HG03378 (cell line): ENCODE measurements at regions not wholly inside any gene's neighbourhood (a gene's known extent, or its start where the extent isn't known, plus 50 kb on each side); places are given as distances from the start of the nearest gene placed in this dataset.
A peak's percentile ranks its signal among the peaks of the same experiment; 100 is the strongest.
"Not testable (repeated sequence)": the region's sequence is repeated elsewhere in the genome, so short reads cannot be mapped to it uniquely, and the experiment has no call there.

Experiments
- ATAC-seq: cut with Tn5 transposase; IDR thresholded peaks from one replicate; pipeline ENCODE4 v1.9.1; 2021; ENCODE audit warnings: mild to moderate bottlenecking, moderate library complexity; ENCODE audit not compliant: unreplicated experiment

DNA sequence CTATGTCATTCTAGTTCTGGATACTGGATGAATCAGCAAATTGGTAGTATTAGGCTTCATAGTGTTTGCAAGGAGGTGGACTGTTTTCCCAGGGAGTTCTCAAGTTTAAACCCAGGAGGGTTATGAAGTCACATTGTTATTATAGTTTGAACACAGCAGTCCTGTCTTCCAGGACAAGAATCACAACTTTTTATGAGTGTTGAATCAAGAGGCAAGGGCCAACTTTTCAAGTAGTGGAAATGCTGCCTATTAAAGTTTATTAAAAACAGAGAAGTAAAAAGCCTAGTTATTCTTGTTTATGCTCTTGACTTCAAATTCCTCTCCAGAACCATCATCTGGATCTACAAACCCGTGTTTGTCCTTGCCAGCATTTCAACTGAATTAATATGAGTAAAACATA is 86.3 kb upstream of the GOT2 start:
- no peak for ATAC-seq

DNA sequence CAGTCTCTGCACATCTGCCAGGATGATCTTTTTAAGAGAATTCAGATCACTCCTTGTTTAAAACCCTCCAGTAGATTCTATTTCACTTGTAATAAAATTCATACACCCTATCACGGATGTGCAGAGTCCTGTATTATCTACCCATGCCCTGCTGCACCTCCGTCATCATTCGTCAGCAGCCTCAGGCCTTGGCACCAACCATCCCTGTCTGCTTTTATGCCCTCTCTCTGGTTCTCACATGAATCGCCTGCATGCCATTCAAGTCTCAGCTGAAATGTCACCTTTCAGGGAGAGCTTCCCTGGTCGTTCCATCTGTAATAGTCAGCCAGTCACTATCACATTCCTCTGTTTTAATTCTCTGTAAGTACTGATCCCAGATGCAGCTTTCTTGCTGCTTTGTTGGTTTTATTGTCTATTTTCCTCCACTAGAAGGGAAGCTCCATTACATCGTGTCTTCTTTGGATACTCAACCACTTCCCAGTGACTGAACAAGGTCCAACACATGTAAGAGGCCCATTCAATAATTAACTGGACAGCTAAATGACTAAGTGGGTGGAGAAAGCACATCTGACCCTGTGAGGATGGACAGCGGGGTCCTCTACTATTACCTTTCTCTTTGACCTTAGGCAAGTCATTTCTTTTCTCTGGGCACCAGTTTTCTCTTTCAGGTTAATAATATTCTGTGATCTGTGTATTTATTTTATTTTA is 81.2 kb upstream of the GOT2 start:
- ATAC-seq: no peak

DNA sequence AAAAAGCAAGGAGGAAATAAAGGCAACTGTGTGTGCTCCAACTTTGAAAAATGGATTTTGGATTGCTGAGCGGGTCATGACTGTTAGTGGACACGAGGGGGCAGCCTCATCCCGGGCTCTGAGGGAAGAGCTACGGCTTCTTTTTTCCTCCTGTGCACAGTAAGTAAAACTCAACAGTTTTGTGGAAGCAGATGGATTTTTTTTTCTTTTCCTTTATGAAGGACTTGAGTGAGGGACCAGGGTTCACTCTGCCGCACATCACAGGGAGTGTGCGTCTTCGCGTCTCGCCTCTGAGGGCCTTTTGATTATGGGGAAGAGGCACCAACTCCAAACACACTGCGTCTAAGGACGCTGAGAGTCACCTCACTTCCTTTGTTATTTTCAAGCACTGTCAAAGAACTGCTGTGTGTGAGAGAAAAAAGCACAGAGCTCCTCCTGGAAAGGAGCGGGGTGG is 80.3 kb upstream of the GOT2 start:
- peak; percentile 70 for ATAC-seq

DNA sequence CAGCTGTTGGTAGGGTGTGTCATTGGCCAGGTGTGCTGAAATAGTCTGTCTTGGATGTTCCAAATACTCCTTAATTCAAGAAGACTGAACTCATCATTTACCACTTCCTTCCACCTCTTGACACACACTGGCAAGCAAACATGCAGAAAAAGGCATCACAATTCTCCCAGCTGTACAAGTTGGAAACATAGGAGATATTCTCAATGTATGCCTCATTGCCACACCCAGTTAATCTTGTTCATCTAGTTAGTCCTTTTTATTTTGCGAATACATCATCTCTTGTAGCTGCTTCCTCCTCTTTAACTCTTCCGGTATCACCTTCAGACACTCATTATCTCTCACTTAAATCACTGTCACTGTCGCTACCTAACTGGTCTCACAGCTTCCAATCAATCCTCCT is 75.1 kb upstream of the GOT2 start:
- no peak for ATAC-seq

DNA sequence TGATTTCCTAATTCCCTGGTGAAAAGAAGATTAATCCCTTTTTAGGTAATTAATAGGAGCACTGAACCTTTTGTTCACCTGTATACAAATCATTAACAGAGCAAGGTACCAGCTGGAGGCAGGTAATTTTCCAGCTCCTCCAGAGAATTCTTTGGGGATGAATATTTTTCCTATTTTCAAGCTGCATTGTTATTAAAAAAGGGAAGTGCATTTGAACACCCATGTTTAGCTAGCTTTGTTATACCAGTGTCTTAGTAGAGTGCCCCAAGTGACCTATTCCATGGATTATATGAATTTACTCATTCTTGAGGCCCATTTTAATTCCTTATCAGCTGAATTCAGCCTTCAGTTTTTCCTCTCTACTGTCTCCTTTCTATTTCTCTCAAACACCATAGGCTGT is 73.2 kb upstream of the GOT2 start:
- no peak for ATAC-seq

DNA sequence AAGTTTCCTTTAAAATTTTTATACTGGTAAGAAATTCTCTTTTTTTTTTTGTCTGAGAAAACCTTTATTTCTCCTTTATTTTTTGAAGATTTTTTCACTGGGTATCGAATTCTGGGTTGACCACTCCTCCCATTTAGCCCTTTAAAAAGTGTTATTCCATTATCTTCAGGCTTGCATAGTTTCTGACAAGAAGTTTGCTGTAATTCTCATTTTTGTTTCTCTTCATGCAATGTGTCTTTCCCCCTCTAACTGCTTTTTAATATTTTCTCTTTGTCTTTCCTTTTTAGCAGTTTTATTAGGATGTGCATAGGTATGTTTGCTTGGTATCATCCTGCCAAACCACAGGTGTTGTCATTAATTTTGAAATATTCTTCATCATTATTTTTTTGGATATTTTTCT is 67.7 kb upstream of the GOT2 start:
- no peak for ATAC-seq

DNA sequence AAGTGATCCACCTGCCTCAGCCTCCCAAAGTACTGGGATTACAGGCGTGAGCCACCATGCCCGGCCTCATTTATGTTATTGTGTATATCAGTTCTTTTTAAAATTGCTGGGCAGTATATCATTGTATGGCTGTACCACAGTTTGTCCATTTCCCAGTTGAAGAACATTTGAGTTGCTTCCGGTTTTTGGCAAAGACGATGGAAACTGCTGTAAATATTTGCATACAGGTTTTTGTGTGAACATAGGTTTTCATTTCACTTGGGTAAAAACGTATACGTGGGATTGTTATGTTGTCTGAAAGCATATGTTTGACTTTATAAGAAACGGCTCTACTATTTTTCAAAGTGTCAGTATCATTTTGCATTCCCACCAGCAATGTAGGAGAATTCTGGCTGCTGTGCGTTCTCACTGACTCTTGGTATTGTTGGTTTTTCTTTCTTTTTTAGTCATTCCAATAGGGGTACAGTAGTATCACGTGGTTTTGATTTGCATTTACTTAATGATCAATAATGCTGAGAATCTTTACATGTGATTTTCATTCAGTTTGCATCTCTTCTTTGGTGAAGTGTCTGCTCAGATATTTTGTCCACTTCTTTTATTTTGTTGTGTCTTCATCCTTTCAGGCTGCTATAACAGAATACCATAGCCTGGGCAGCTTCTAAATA is 63.2 kb upstream of the GOT2 start:
- no peak for ATAC-seq

DNA sequence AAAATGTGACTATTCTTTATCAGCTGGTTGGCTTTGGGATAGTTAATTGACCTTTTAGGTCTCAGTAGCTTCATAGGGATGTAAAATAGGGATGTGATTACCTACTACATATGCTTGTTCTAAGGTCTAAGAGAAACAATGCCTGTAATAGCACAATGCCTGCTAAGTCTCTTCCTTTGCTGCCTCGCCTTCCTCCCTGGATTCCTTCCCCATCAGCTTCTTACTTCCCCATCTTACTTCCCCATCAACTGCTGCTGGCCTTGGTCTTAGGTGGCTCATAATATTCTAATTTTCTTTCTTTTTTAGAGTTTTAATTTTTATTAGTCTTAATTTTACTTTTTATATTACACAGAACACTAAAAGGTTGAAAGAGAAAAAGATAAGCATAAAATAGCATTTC is 59.2 kb upstream of the GOT2 start:
- ATAC-seq: no peak

DNA sequence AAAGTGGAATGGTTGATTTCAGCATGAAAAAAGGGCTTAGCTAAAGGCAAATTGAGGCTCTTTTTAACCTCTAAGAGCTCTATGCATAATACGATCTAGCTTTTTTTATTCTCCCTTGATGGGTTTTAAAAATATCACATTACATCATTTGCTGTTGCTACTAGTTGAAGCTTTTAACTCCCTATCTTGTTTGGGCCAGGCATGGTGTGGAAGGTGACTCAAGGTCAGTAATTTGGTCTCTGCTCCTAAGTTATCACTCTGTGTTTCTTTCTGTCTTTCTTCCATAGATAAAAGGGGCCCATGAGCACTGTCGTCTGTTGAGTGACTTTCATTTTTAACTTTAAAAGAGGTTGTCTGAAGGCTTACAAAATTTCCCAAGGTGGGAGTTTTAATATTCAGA is 58.1 kb upstream of the GOT2 start:
- ATAC-seq: no peak

DNA sequence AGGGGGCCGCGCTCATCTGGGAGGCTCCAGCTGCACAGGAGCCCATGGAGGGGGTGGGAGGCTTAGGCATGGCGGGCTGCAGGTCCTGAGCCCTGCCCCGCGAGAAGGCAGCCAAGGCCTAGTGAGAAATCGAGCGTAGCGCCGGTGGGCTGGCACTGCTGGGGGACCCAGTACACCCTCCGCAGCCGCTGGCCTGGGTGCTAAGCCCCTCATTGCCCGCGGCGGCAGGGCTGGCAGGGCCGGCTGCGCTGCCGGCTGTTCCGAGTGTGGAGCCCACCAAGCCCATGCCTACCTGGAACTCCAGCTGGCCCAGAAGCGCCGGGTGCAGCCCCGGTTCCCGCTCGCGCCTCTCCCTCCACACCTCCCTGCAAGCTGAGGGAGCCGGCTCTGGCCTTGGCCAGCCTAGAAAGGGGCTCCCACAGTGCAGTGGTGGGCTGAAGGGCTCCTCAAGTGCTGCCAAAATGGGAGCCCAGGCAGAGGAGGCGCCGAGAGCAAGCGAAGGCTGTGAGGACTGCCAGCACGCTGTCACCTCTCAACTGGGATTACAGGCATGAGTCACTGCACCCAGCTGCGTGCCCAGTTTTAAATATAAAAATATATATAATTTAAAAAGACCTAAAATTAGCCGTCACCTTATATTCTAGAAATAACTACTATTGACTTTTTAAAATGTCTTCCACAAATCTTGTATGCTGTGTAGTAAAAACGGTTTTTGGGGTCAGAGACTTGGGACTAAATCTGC is 56.9 kb upstream of the GOT2 start:
- not testable (repeated sequence) for ATAC-seq

DNA sequence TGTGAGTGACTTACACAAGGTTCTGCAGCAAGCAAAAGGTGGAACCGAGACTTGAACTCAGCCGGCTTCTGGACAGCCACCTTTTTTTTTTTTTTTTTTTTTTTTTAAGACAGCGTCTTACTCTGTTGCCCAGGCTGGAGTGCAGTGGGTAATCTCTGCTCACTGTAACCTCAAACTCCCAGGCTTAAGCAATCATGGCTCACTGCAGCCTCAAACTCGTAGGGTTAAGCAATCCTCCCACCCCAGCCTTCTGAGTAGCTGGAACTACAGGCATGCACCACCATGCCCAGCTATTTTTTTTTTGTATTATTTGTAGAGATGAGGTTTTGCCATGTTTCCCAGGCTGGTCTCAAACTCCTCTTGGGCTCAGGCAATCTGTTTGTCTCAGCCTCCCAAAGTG is 55.2 kb upstream of the GOT2 start:
- no peak for ATAC-seq
